ENCODE measurements at regions not wholly inside any gene's neighbourhood (a gene's known extent, or its start where the extent isn't known, plus 50 kb on each side); places are given as distances from the start of the nearest gene placed in this dataset.

- TF ChIP-seq CTCF (IDR thresholded peaks at IDR 0.05) (no peak), POLR2A (IDR thresholded peaks at IDR 0.05) (no peak)
Observed at GRCh38 chr13:75913925-75914324, 277.8 kb downstream of the LMO7 start.

All from Peyer's patch (tissue), 4 donors.